OCI-LY3 (cell line): ENCODE measurements at regions not wholly inside any gene's neighbourhood (a gene's known extent, or its start where the extent isn't known, plus 50 kb on each side); places are given as distances from the start of the nearest gene placed in this dataset.

Source experiments
- CTCF ChIP-seq: fragments of 200-600, 300-600 bp; sonication (generic); IDR thresholded peaks from 2 replicates; pipeline ENCODE4 v1.5.1; 2014; ENCODE audit warnings: antibody characterized with exemption, low read length, low read depth
- EZH2phosphoT487 ChIP-seq: fragments of 200-600 bp; shearing (Covaris generic); IDR thresholded peaks from 2 replicates; pipeline ENCODE4 v1.6.1; 2018; ENCODE audit warnings: antibody characterized with exemption, mixed run types, low read depth

- no peak for TF ChIP-seq CTCF
- no peak for TF ChIP-seq EZH2phosphoT487
These were observed 100.8 kb upstream of the RANBP3L start for GRCh38 chr5:36402512-36402906.
